Posterior cingulate gyrus (tissue), 11 donors: ENCODE measurements at regions not wholly inside any gene's neighbourhood (a gene's known extent, or its start where the extent isn't known, plus 50 kb on each side); places are given as distances from the start of the nearest gene placed in this dataset.
A peak's percentile ranks its signal among the peaks of the same experiment; 100 is the strongest.

ENCODE experiments used
- DNase-seq, 10 donors: peaks; one replicate each; pipeline versions ENCODE4 v3.0.0 to v3.0.0-alpha.2; 2020 to 2021; ENCODE audit warnings: mixed read lengths in 3 of 10
- intact Hi-C: fragments of 100-400 bp; cut with DNase I; formaldehyde crosslinking; loops from one replicate; pipeline ENCODE4 v1.15.1; 2023

DNA sequence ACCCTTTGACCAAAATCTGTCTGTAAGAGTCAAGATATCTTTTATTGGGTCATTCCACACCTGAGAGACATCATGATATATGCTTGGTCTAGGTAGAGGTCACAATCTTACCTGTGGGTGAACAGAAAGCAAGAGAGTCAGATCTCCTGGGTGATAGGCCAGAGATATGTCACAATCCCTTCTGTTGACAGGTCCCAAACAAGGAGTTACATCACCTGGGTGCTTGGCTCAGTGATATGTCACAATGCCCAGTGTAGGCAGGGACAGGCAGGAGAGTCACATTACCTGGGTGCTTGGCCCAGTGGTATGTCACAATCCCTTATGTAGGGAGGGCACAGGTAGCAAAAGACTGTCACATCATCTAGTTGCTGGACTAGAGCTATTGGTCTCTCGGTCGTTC is 1991.2 kb downstream of the TP53TG3F start:
- intact Hi-C loops = no loop called here
- no peak for DNase-seq

DNA sequence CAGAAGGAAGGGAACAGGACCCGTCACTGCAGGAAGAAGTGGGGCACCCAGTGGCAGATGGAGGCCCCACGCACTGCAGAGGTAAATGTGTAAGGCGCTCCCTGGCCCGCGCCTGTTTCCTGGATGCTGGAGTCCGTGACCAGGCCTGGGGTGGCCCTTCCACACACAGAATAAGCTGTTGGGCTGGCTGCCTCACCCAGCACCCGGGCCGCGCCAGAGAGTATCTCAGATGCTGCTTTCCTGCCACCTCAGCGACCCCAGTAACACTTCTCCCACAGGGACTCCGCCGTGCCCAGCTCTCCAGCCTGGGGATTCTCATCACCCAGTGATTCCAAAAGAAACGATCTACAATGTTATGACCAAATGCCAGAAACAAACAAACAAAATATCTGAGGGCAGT is 1993.1 kb downstream of the TP53TG3F start:
- no peak for DNase-seq
- intact Hi-C loops = no loop called here

DNA sequence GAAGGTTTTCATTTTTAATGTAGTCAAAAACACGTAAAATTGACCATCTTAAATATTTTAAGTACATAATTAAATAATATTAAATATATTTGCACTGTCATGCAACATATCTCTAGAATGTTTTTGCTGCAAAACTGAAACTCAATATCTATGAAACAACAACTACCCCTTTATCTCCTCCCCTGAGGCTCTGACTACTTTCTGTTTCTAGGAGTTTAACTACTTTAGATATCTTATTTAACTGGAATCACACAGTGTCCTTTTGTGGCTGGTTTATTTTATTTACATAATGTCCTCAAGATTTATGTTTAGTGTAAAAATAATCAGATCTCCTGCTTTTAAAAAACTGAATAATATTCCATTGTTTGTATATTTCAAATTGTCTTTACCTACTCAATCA is 2003.9 kb downstream of the TP53TG3F start:
- DNase-seq = no peak
- intact Hi-C loops = no loop called here

DNA sequence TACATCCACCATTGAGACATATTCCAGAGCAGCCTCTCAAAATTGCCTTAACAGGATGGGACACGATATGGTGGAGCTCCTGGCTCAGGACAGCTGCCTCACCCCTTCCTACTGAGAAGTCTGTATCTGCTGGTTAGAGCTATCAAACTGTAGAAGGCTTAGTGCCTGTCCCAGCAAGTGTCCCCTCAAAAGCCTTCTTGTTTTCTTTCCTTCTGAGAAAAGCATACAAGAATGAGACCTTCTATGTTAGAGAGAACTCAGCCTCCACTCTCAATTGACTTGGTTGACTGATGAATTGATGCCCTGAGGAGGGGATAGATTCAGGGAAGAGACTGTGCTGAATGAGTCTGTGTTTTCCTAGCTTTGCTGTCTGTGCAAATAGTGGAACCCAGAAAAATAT is 2020.9 kb downstream of the TP53TG3F start:
- DNase-seq = no peak
- intact Hi-C loops = no loop called here

DNA sequence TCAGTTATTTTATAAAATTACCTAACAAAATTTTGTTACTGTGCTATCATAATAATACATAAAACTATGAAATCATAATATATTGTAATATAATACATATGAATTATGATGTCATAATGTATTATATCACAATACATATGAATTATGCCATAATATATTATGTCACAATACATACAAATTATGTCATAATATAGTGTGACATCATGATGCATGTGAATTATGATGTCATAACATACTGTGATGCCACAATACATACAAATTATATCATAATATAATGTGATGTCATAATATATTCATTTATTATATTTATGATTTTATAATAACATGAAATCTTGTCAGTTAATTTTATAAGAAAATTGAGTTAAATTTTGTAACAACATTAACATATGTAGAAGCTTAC is 2021.6 kb downstream of the TP53TG3F start:
- no peak for DNase-seq
- intact Hi-C loops = no loop called here

DNA sequence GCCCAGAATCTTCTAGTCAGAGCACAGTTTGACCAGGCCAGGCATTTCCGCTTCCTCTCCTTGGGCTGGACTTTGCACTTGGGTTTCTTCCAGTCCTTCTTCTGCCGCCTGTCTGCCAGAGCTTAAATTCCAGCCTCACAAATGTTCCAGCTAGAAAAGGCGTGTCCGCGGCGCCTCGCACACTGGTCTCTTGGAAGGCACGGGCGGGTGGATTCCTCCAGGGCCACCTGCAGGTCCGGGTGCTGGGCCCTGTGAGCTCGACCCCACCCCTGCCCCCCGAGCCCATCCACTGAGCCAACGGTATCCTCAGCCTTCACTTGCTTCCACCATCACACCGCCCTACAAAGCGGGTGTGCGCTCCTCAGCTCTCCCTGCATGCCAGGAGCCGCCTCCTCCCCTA is 2026.5 kb downstream of the TP53TG3F start:
- intact Hi-C loops = no loop called here
- DNase-seq = peak in 1 of 10 donors; percentile 84

DNA sequence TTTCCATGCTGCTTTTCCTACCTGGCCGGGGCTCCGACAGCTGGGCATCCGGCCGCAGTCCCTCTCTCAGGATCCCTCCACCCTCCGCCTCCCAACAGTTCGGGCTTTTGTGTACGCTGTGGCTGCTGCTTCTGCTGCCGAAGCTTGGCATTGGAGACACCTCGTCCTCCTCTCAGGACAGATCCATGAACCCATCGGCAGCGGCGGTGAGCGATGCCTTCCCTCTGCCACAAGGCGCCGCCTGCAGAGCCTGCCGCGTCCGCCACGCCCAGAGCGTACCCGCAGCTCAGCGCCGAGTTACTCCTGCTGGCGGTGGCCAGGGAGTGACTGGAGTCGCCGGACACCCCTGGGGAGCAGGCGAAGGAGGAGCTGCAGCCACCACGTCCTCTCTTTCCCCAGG is 2032.8 kb downstream of the TP53TG3F start:
- DNase-seq = peak in 1 of 10 donors; percentile 76
- intact Hi-C loops = no loop called here

DNA sequence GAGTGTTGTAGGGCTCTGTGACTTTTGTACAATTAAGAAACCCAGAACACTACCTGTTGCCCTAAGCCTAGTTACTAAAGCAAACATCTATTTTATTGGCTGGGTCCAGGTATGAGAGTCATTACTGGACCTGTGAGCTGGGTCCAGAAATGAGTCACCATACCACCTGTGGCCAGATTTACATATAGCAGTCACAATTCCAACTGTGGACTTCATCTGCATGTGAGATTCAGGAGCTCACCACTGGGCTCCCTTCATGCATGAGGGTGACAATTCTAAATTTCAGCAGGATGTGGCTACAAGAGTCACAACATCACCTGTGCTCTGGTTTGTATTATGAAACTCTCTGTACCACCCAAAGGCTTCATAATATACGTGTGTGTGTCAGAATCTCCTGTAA is 2038.0 kb downstream of the TP53TG3F start:
- DNase-seq = no peak
- intact Hi-C loops = no loop called here

DNA sequence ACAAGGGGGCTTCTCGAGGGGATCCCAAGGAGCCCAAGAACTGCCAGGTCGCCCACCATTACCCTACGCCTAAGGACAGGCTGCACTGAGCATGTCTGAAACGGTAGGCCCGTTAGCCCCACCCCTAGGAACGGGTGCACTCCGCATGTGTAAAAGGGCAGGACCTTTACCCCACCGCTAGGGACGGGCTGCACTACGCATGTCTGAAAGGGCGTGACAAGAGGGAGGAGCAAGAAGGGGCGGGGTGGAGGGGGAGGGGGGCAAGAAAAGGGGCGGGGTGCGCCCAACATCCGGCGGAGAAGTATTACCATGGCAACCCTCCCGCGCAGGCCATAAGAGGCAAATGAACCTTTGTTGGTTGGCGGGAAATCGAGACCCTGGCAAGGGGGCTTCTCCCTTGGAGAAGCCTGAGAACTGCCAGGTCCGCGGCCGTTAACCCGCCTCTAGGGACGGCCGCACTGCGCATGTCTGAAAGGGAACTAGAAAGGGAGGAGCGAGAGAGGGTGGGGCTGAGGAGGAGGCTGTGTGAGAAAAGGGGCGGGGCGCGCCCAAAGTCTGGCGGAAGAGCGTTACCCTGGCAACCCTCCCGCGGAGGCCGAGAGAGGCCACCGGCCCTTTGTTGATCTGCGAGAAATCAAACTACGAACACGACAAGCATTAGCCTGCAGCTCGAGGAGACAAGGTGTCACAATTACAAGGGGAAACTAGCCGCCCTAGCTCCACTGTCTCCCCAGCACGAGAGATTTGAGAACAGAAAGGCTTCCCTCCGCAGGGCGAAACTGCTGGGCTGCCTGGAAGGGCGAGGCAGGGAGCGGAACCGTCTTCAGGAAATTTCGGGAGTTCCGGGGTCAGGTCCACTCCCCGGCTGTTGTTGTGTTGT is 2046.8 kb downstream of the TP53TG3F start:
- intact Hi-C loops = no loop called here
- peak in 2 of 10 donors; percentile 60 to 65 for DNase-seq

DNA sequence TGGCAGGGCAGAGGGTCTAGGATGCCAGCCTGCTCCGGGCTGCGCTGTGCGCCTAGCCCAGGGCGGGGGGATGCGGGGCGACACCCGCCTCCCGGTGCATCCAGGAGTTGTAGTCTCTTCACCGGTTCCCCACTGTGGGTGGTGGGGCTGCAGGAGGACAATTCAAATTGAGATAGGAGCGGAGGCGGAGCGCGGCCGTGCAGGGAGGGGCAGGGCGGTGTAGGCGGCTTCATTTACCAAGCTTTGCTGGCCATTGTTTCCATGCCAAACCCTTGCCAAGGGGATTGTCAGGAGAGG is 2047.4 kb downstream of the TP53TG3F start:
- intact Hi-C loops = no loop called here

DNA sequence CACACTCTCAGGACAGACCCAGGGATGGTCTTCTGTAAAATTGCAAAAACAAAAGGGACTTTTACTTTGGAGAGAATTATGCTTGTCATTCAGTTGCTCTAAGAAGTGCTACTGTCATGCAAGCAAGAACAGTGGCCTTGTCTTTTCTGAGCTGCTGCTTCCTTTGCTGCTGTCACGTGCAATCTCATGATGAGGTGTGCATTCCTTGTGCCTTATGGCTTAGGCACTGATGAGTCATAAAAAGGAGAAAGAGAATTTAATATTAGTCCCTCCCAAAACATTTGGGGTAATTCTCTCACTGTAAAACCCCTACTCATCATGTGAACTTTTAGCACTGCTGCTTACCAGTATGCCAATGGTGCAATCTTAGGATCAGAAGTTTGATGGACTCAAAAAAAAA is 2051.3 kb downstream of the TP53TG3F start:
- intact Hi-C loops = no loop called here
- no peak for DNase-seq

More for the DNA sequence above, 2047.4 kb downstream of the TP53TG3F start:
- peak in 1 of 10 donors; percentile 79 for DNase-seq

DNA sequence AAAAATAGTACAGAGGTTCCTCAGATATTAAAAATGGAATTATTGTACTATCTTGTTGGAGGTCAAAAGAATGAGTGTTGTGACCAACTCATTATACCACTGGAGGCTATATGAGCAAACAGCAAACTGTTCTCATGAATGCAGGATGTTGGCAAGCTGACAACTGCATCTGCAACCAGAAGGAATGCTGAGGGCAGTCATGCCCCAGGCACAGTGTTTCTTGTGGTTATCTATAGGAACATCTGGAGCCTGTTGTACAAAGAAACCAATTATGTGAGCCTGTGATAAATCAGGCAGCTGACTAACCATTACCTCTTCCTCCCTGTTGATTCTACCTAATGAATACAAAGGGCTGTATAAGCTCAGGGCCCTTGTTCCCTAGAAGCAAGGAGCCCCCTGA is 2057.1 kb downstream of the TP53TG3F start:
- intact Hi-C loops = no loop called here
- DNase-seq = no peak

DNA sequence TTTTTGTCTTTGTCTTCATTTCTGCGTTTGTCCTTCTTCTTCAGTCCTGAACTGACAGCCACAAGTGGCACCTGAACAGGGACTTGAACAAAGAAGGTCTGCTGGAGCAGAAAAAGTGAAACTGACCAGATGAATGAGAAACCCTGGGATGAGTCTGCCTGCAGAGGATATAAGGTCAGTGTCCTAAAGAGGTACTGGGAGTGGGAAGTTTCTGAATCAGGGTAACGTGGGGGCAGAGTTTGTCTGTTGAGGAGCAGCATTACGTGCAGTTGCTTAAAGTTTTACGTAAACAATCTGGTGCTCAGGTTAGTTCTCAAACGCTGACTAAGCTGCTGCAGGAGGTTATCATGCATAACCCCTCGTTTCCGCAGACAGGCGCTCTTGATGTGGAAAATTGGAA is 2057.6 kb downstream of the TP53TG3F start:
- no peak for DNase-seq
- intact Hi-C loops = no loop called here

DNA sequence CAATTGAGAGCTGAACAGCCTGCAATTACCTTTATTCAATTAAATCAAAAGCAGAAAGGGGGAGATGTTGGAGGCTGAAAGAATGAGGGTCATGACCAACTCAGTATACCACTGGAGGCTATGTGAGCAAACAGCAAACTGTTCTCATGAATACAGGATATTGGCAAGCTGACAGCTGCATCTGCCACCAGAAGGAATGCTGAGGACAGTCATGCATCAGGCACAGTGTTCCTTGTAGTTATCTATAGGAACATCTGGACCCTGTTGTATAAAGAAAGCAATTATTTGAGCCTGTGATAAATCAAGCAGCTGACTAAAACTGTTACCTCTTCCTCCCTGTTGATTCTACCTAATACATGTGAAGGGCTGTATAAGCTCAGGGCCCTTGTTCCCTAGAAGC is 2064.6 kb downstream of the TP53TG3F start:
- intact Hi-C loops = no loop called here
- DNase-seq = no peak

DNA sequence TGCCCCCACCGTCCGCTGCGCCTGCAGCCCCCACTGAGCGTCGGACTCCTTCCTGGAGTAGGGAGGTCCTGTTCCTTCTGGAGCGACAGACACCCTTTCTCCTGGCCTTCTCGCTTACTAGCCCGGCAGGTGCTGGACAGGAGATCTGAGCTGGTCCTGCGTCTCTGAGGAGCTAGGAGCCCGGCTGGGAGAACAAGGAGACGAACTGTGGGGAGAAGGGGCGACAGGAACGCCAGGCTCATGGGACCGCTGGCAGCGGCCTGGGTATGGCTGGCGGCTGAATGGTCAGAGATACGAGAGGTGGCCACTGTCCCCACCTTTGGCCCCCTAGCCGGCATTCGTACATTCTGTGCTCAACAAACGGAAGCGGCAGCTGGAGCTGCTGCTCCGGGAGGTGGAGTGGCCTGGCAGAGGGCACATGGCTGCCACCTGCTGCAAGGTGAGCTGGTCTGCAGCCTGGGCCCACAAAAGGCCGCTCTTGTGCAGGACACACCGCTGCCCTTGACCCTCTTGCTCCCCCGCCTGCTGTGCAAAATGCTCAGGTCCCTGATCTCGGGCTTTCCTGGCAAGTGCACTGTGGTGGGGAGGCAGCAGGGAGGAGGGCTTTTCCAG is 2066.7 kb downstream of the TP53TG3F start:
- intact Hi-C loops = no loop called here
- peak in 1 of 10 donors; percentile 70 for DNase-seq

DNA sequence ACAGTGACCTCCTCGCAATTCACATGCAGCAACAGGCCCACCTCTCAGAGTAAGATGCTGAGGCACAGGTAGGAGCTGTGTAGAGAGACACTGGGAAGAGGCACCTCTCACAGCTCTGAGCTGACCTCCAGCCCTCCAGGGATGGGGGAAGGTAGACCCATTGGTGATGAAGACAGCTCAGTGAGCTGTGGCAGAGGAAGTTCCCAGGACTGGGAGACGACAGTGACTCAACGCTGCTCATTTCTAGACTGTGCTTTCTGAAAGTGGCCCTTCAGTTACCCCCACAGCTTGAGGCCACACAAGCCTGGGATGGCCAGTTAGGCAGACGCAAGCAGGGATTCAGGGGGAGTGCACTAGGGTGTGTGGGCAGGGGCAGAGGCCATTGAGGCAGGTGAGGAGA is 2073.2 kb downstream of the TP53TG3F start:
- no peak for DNase-seq
- intact Hi-C loops = no loop called here

DNA sequence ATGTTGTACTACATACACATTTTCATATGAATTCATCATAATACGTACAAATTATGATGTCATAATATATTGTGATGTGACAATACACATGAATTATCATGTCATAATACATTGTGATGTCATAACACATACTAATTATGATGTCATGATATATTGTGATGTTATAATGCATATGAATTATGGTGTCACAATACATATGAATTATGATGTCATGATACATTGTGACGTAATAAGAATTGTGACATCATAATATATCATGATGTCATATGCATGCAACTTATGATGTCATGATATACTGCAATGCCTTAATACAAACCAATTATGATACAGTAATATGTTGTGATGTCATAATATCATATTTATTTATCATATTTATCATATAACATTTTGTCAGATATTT is 2074.3 kb downstream of the TP53TG3F start:
- intact Hi-C loops = no loop called here
- no peak for DNase-seq

DNA sequence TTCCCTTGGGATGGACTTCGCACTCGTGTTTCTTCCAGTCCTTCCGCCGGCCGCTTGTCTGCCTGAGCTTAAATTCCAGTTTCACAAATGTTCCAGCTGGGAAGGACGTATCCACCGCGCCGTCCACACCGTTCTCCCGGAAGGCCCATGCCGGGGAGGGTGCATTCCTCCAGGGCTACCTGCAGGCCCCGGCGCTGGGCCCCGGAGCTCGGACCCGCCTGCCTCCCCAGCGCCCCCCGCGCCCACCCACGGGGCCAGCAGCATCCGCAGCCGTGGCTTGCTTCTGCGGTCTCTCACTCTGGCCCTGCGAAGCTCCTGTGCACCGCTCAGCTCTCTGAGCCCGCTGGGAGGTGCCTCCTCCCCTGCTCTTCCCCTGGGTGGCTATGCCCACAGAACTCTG is 2084.1 kb downstream of the TP53TG3F start:
- intact Hi-C loops = no loop called here
- no peak for DNase-seq

DNA sequence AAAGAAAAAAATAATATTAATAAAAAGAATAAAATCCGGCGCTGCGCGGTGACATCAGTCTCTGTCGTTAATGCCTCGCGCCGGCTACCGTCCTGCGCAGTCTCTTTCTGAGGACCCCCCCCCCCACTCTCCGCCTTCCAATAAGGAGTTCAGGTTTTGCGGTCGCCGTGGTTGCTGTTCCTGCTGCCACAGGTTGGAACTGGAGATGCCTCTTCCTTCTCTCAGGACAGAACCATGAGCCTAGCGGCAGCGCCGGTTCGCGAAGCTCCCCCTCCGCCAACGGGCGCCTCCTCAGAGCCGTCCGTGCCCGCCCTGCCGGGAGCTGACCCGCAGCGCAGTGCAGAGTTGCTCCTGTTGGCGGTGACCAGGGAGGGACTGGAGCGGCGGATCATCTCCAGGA is 2093.4 kb downstream of the TP53TG3F start:
- intact Hi-C loops = no loop called here

DNA sequence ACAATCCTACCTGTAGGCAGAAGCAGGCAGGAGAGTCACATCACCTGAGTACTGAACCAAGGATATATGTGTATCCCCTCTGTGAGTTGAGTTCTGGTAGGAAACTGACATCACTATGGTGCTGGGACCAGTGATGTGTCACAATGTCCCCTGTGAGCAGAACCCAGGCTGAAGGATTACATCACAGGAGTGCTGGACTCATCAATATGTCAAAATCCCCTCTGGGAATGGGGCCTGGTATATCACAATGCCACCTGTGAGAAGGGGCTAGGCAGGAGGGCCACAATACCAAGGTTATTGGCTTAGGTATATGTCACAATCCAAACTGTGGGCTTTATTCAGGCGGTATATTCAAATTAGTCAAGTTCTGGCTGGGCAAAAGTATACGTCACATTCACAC is 2098.3 kb downstream of the TP53TG3F start:
- intact Hi-C loops = no loop called here
- no peak for DNase-seq

More for the DNA sequence above, 2093.4 kb downstream of the TP53TG3F start:
- no peak for DNase-seq

DNA sequence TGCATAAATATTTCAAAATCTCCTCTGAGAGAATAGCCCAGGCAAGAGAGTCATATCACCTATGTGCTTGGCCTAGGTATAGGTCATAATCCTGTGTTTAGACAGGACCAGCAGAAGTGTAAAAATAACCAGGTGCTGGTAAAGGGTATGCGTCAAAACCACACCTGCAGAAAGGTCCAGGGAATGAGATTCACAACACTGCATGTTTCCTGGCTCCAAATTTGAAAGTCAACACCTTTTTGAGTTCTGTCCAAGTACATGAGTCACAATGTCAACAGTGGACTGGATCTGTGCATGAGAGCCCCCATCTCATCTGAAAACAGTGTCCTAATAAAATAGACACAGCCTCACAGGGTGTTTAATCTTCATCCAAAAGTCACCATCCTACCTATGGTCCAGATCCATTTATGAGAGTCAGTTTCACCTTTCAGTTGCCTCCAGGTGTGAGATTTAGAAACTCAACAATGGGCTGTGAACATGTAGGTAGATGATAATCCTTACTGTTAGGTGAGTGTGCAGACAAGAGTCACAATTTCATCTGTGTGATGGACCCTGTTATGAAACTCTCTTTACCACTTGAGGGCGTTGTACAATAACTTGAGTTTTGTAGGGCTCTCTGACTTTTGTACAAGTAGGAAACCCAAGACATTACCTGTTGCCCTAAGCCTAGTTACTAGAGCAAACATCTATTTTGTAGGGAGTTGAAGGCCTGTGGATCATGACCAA is 2100.7 kb downstream of the TP53TG3F start:
- intact Hi-C loops = no loop called here
- no peak for DNase-seq

DNA sequence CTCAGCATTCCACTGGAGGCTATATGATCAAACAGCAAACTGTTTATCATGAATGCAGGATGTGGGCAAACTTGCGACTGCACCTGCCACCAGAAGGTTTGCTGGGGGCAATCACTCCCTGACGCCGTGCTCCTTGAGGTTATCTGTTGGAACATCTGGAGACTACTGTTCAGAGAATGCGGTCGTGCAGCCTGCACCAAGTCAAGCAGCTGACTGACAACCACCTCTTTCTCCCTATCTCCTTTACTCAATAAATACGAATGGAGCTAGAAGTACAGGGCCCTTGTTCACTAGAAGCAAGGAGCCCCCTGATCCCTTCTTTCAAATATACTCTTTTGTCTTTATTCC is 2101.2 kb downstream of the TP53TG3F start:
- DNase-seq = no peak
- intact Hi-C loops = no loop called here
